ENCODE measurements at regions not wholly inside any gene's neighbourhood (a gene's known extent, or its start where the extent isn't known, plus 50 kb on each side); places are given as distances from the start of the nearest gene placed in this dataset.
A peak's percentile ranks its signal among the peaks of the same experiment; 100 is the strongest.

DNA sequence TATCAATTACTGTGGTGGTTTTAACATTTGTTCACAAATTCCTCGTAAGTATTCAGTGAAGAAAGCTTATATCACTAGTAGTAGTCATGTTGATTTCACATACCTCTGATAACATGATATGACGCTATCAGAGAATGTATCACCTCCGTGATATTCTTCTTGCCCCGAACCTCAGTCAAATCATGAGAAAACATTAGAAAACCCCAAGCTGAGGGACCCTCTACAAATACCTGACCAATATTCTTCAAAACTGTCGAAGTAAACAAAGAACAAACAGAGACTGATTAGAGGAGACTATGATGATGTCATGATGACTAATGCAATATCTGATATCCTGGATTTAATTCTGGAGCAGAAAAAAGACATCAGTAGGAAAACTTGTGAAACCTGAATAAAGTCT, 85.6 kb upstream of the SPOPL start:
- no peak overlapping the region for H3K27ac ChIP-seq
- DNase-seq: no peak
- peaks cover 0 to 30% of the 10 kb centered on the region in 2 donors for H3K9me3 ChIP-seq
- no peaks in the 10 kb centered on the region for H3K4me1 ChIP-seq
- no peak for ATAC-seq
- TF ChIP-seq, protein P1, sequence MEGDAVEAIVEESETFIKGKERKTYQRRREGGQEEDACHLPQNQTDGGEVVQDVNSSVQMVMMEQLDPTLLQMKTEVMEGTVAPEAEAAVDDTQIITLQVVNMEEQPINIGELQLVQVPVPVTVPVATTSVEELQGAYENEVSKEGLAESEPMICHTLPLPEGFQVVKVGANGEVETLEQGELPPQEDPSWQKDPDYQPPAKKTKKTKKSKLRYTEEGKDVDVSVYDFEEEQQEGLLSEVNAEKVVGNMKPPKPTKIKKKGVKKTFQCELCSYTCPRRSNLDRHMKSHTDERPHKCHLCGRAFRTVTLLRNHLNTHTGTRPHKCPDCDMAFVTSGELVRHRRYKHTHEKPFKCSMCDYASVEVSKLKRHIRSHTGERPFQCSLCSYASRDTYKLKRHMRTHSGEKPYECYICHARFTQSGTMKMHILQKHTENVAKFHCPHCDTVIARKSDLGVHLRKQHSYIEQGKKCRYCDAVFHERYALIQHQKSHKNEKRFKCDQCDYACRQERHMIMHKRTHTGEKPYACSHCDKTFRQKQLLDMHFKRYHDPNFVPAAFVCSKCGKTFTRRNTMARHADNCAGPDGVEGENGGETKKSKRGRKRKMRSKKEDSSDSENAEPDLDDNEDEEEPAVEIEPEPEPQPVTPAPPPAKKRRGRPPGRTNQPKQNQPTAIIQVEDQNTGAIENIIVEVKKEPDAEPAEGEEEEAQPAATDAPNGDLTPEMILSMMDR (IDR thresholded peaks at IDR 0.05): no peak
- no peak overlapping the region for H3K4me3 ChIP-seq
- H3K27me3 ChIP-seq: no peaks in the 10 kb centered on the region
- intact Hi-C loops (cut with DNase I): no loop called here
- no peaks in the 10 kb centered on the region for H3K36me3 ChIP-seq

DNA sequence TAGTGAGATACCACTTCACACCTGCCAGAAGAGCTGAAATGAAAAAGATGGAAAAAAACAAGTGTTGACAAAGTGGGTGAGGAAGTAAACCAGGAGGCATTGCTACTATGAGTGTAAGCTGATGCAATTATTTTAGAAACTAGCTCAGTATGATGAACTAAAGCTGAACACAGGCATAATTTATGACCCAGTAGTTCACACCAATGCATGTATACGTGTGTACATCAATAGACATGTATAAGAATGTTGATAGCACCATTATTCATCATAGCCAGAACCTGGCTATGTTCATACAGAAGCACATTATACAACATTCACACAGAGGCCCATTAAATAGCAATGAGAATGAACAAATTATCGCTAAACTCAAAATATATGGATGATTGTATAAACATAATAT, 83.1 kb upstream of the SPOPL start:
- DNase-seq (no peak), ATAC-seq (no peak)
- no peaks in the 10 kb centered on the region for H3K27me3 ChIP-seq
- TF ChIP-seq, protein P1 (IDR thresholded peaks at IDR 0.05): no peak
- no peaks in the 10 kb centered on the region for H3K4me1 ChIP-seq
- no peaks in the 10 kb centered on the region for H3K36me3 ChIP-seq
- intact Hi-C loops (cut with DNase I): no loop called here
- peaks cover 0 to 12% of the 10 kb centered on the region in 2 donors for H3K9me3 ChIP-seq
- H3K4me3 ChIP-seq: no peak overlapping the region
- H3K27ac ChIP-seq: no peak overlapping the region

DNA sequence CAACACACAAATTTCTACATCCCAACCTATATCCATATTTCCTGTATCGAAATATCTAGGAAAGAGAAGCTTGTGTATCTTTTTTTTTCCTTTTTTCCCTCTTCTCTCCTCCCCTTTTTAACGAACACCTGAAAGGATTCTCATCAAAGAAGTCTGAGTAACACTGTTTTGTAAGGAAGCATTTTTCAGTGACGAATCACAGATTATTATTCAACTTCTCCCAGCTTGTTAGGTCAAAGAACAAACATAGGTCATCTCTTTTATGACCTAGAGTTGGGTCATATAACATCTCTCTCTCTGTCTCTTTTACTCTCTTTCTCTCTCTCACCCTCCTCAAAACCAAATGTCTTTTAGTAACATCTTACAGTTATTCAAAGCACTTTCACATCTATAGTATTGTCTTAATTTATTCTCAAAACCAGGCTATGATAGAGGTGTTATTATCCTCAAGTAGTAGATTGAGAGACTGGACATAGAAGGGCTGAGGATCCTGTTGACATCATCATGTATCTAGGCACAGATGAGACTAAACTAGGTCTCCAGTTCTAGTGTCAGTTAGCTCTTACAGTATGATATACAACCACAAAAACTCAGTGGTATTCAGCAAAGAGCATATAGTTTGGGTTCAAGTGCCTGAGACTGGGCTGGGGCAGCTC, 80.1 kb upstream of the SPOPL start:
- TF ChIP-seq, protein P1 (IDR thresholded peaks at IDR 0.05): no peak
- no peak overlapping the region for H3K27ac ChIP-seq
- peaks cover 0 to 8% of the 10 kb centered on the region in 2 donors for H3K9me3 ChIP-seq
- H3K36me3 ChIP-seq: no peaks in the 10 kb centered on the region
- no peaks in the 10 kb centered on the region for H3K27me3 ChIP-seq
- intact Hi-C loops (cut with DNase I): no loop called here
- ATAC-seq (peak; percentile 50), DNase-seq (no peak)
- no peaks in the 10 kb centered on the region for H3K4me1 ChIP-seq
- no peak overlapping the region for H3K4me3 ChIP-seq

DNA sequence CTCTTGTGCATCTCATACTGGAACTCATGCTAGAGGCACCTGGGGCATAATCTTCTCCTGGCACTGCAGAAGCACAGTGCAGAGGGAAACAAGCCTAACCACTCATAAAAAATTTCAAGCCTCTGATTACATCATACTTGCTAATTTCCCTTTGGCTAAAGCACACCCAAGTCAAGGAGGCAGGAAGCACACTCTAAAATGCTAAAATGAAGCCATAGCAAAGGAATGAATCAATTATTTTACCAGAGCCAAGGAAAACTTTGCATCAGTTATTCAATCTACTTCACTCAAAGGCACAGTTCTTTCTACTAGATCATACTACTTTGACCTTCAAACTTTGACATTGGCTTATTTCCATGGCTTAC, 79.6 kb upstream of the SPOPL start:
- Histone ChIP-seq H3K9me3 (peaks cover 0 to 13% of the 10 kb centered on the region in 2 donors), H3K4me1 (no peaks in the 10 kb centered on the region), H3K27me3 (no peaks in the 10 kb centered on the region), H3K27ac (no peak overlapping the region), H3K36me3 (no peaks in the 10 kb centered on the region), H3K4me3 (no peak overlapping the region)
- ATAC-seq: peak; percentile 98
- peak in 2 of 4 donors; percentile 8 to 64 for DNase-seq
- TF ChIP-seq, protein P1 (IDR thresholded peaks at IDR 0.05): no peak
- intact Hi-C loops (cut with DNase I): no loop called here

DNA sequence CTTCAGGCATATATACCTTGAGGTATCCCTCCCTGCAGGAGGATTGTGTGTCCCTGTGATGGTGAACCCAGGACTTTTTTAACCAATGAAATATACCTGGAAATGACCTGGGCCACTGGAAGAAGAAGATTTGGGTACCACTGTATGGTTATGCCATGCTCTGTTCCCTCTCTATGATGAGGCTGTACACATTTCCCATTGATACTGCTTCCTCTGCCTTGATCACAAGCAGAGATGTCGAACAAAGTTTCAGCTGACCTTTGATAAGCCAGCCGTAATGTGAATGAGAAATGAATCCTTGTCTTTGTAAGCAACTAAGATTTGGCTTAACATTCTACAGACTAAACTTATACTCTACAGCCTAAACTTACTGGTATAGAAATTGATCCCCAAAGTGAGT, 78.4 kb upstream of the SPOPL start:
- no peak overlapping the region for H3K27ac ChIP-seq
- no peaks in the 10 kb centered on the region for H3K27me3 ChIP-seq
- no peaks in the 10 kb centered on the region for H3K4me1 ChIP-seq
- H3K9me3 ChIP-seq: peaks cover 0 to 14% of the 10 kb centered on the region in 2 donors
- intact Hi-C loops (cut with DNase I): no loop called here
- TF ChIP-seq, protein P1 (IDR thresholded peaks at IDR 0.05): no peak
- no peak overlapping the region for H3K4me3 ChIP-seq
- ATAC-seq (no peak), DNase-seq (no peak)
- H3K36me3 ChIP-seq: no peaks in the 10 kb centered on the region

Measured in left lung (tissue), 4 donors.